Left lung (tissue), 4 donors: ENCODE measurements at regions not wholly inside any gene's neighbourhood (a gene's known extent, or its start where the extent isn't known, plus 50 kb on each side); places are given as distances from the start of the nearest gene placed in this dataset.

Experiments used
- ATAC-seq: fragments of 200-7000 bp; cut with Tn5 transposase; one replicate; pipeline ENCODE4 v1.9.1; 2020; ENCODE audit warnings: moderate library complexity
- DNase-seq, 4 donors: peaks; one replicate each; pipeline ENCODE4 v3.0.0-alpha.2; 2013 to 2020
- H3K27ac ChIP-seq, 2 donors: fragments of 200-600 bp; sonication (generic) in 1 of 2; one replicate each; pipeline versions ENCODE4 v1.5.0 to v1.8.0; 2020 to 2021
- H3K27me3 ChIP-seq, 2 donors: fragments of 200-600 bp; sonication (generic) in 1 of 2; one replicate each; pipeline versions ENCODE4 v1.5.0 to v1.8.0; 2020 to 2021
- H3K36me3 ChIP-seq, 2 donors: fragments of 200-600 bp; sonication (generic) in 1 of 2; one replicate each; pipeline versions ENCODE4 v1.5.0 to v1.8.0; 2020 to 2021
- H3K4me1 ChIP-seq, 2 donors: fragments of 200-600 bp; one replicate each; pipeline ENCODE4 v1.8.0; 2021
- H3K4me3 ChIP-seq, 2 donors: fragments of 200-600 bp; sonication (generic) in 1 of 2; one replicate each; pipeline versions ENCODE4 v1.5.0 to v1.8.0; 2020 to 2021; ENCODE audit warnings: mild to moderate bottlenecking in 1 of 2
- H3K9me3 ChIP-seq, 2 donors: fragments of 200-600 bp; sonication (generic) in 1 of 2; one replicate each; pipeline versions ENCODE4 v1.5.0 to v1.8.0; 2020 to 2021
- CTCF ChIP-seq, 2 donors: fragments of 200-600 bp; sonication (generic) in 1 of 2; IDR thresholded peaks; one replicate each; pipeline versions ENCODE4 v1.5.0 to v1.8.0; 2021; ENCODE audit warnings: antibody characterized with exemption in 2 of 2
- intact Hi-C, 2 donors: fragments of 100-400 bp; cut with DNase I; formaldehyde crosslinking; loops; one replicate each; pipeline versions ENCODE4 v1.11.2 to v1.14.2; 2022
- donor health status: DM: no; HTN: yes; CAD: no.
- donor health status: DM: no; HTN: no; CAD: no.

GRCh38 chr18:3333056-3333720 lies 71.3 kb downstream of the MYL12B start:
- intact Hi-C loops: no loop called here
- ATAC-seq (no peak), DNase-seq (no peak)
- Histone ChIP-seq H3K27ac (no peak overlapping the region), H3K4me1 (no peaks in the 10 kb centered on the region), H3K36me3 (no peaks in the 10 kb centered on the region), H3K4me3 (no peak overlapping the region), H3K27me3 (no peaks in the 10 kb centered on the region), H3K9me3 (no peaks in the 10 kb centered on the region)
- TF ChIP-seq CTCF (IDR thresholded peaks at IDR 0.05): no peak

GRCh38 chr18:3333721-3334386 lies 71.9 kb downstream of the MYL12B start:
- Histone ChIP-seq H3K4me1 (no peaks in the 10 kb centered on the region), H3K36me3 (no peaks in the 10 kb centered on the region), H3K4me3 (no peak overlapping the region), H3K9me3 (no peaks in the 10 kb centered on the region), H3K27ac (no peak overlapping the region), H3K27me3 (no peaks in the 10 kb centered on the region)
- ATAC-seq (no peak), DNase-seq (no peak)
- intact Hi-C loops: no loop called here
- no peak for TF ChIP-seq CTCF (IDR thresholded peaks at IDR 0.05)

- Histone ChIP-seq H3K27me3 (no peaks in the 10 kb centered on the region), H3K9me3 (no peaks in the 10 kb centered on the region), H3K4me3 (no peak overlapping the region), H3K36me3 (no peaks in the 10 kb centered on the region), H3K27ac (no peak overlapping the region), H3K4me1 (no peaks in the 10 kb centered on the region)
- TF ChIP-seq CTCF (IDR thresholded peaks at IDR 0.05): no peak
- DNase-seq (no peak), ATAC-seq (peak; percentile 38)
- intact Hi-C loops: no loop called here
Measured at GRCh38 chr18:3340015-3340681, 78.2 kb downstream of the MYL12B start.

GRCh38 chr18:3340682-3341097 lies 78.8 kb downstream of the MYL12B start:
- ATAC-seq: no peak
- intact Hi-C loops: no loop called here

More at GRCh38 chr18:3340682-3341097, 78.8 kb downstream of the MYL12B start:
- no peak overlapping the region for H3K4me3 ChIP-seq
- no peaks in the 10 kb centered on the region for H3K9me3 ChIP-seq
- no peaks in the 10 kb centered on the region for H3K36me3 ChIP-seq
- DNase-seq: no peak
- no peaks in the 10 kb centered on the region for H3K27me3 ChIP-seq
- no peak for TF ChIP-seq CTCF (IDR thresholded peaks at IDR 0.05)
- H3K27ac ChIP-seq: no peak overlapping the region
- H3K4me1 ChIP-seq: no peaks in the 10 kb centered on the region
